H1 (cell line): ENCODE measurements at regions not wholly inside any gene's neighbourhood (a gene's known extent, or its start where the extent isn't known, plus 50 kb on each side); places are given as distances from the start of the nearest gene placed in this dataset.

Experiments used
- CTCF ChIA-PET: fragments of 300-600 bp; sonication (Branson Sonifier 250); formaldehyde crosslinking; loops from one replicate; lab custom pipeline; 2021; ENCODE audit not compliant: partially characterized antibody; lab: Charles Lee
- POLR2A ChIA-PET: fragments of 300-600 bp; sonication (Branson Sonifier 250); formaldehyde crosslinking; loops from one replicate; lab custom pipeline; 2021; ENCODE audit warnings: inconsistent platforms; ENCODE audit not compliant: partially characterized antibody; lab: Charles Lee
- DNase-seq, 2 experiments: peaks; one replicate each; pipeline versions ENCODE4 v3.0.0 to v3.0.0-alpha.2; 2010 to 2022; ENCODE audit warnings: low spot score in 2 of 2, low read depth in 1 of 2, mixed read lengths in 1 of 2
- FAIRE-seq: peaks from 2 replicates; lab custom pipeline; 2011; peaks lifted over from hg19 to GRCh38; lab: Jason Lieb, UNC
- H2AFZ ChIP-seq: 2 replicates; pipeline ENCODE4 v1.8.1; 2012; ENCODE audit warnings: low read length, inconsistent platforms
- H2AK5ac ChIP-seq: 2 replicates; pipeline ENCODE4 v1.6.1; 2013; ENCODE audit warnings: low read depth, low read length
- H2BK120ac ChIP-seq: replicated peaks from 2 replicates; pipeline ENCODE3; 2013; ENCODE audit warnings: low read depth, low read length, inconsistent platforms
- H2BK12ac ChIP-seq: 2 replicates; pipeline ENCODE4 v1.6.1; 2013; ENCODE audit warnings: low read depth, low read length
- H2BK15ac ChIP-seq: 2 replicates; pipeline ENCODE4 v1.6.1; 2013; ENCODE audit warnings: low read length
- H2BK20ac ChIP-seq: 2 replicates; pipeline ENCODE4 v1.6.1; 2013; ENCODE audit warnings: low read length
- H2BK5ac ChIP-seq: 2 replicates; pipeline ENCODE4 v1.6.1; 2013; ENCODE audit warnings: low read depth, low read length
- H3K14ac ChIP-seq: 2 replicates; pipeline ENCODE4 v1.6.1; 2013; ENCODE audit warnings: inconsistent platforms; ENCODE audit not compliant: insufficient read length
- H3K18ac ChIP-seq: 2 replicates; pipeline ENCODE4 v1.6.1; 2013; ENCODE audit warnings: low read length; ENCODE audit errors: extremely low read depth
- H3K23ac ChIP-seq: 2 replicates; pipeline ENCODE4 v1.6.1; 2013; ENCODE audit warnings: inconsistent platforms; ENCODE audit not compliant: insufficient read length
- H3K23me2 ChIP-seq: 2 replicates; pipeline ENCODE4 v1.6.1; 2013; ENCODE audit warnings: low read depth, low read length
- H3K27ac ChIP-seq: 2 replicates; pipeline ENCODE4 v1.6.1; 2011; ENCODE audit warnings: low read depth, low read length, inconsistent platforms
- H3K27me3 ChIP-seq, 4 experiments: replicated peaks in 1 of 4; 1 replicate in 1 of 4; 2 replicates in 3 of 4; pipeline versions ENCODE4 v1.6.1 to v1.8.1; 2011 to 2013; ENCODE audit warnings: low read length in 3 of 4, mild to moderate bottlenecking in 3 of 4, inconsistent platforms in 2 of 4, mixed read lengths in 2 of 4, moderate library complexity in 1 of 4; ENCODE audit not compliant: control insufficient read depth in 3 of 4, insufficient read depth in 3 of 4; ENCODE audit errors: extremely low read depth in 1 of 4
- H3K36me3 ChIP-seq, 4 experiments: 2 replicates each; pipeline versions ENCODE4 v1.6.1 to v1.8.1; 2011 to 2013; ENCODE audit warnings: mild to moderate bottlenecking in 4 of 4, low read length in 3 of 4, moderate library complexity in 2 of 4, control low read depth in 1 of 4, inconsistent platforms in 1 of 4; ENCODE audit not compliant: insufficient read depth in 4 of 4, control insufficient read depth in 2 of 4
- H3K4ac ChIP-seq: replicated peaks from 2 replicates; pipeline ENCODE3; 2013; ENCODE audit warnings: low read length, low read depth, mixed read lengths, inconsistent platforms; ENCODE audit not compliant: insufficient read length
- H3K4me1 ChIP-seq, 4 experiments: replicated peaks in 1 of 4; 1 replicate in 1 of 4; 2 replicates in 3 of 4; pipeline versions ENCODE4 v1.6.1 to v1.8.1; 2011 to 2013; ENCODE audit warnings: low read length in 3 of 4, inconsistent platforms in 2 of 4, mixed read lengths in 1 of 4; ENCODE audit not compliant: insufficient read depth in 4 of 4, control insufficient read depth in 3 of 4
- H3K4me2 ChIP-seq, 2 experiments: 2 replicates each; pipeline versions ENCODE4 v1.6.1 to v1.8.1; 2011 to 2013; ENCODE audit warnings: low read depth in 2 of 2, low read length in 2 of 2, control low read depth in 1 of 2, inconsistent platforms in 1 of 2, mild to moderate bottlenecking in 1 of 2; ENCODE audit not compliant: insufficient read depth in 1 of 2
- H3K4me3 ChIP-seq, 4 experiments: fragments of 200-600, 300-600 bp in 1 of 4; sonication (generic), shearing (Covaris generic), sonication (Bioruptor Twin) in 1 of 4; 2 replicates each; pipeline versions ENCODE4 v1.5.1 to v1.8.1; 2011 to 2016; ENCODE audit warnings: low read length in 4 of 4, low read depth in 3 of 4, control low read depth in 2 of 4, inconsistent platforms in 2 of 4, mild to moderate bottlenecking in 2 of 4, mixed read lengths in 1 of 4, moderate library complexity in 1 of 4; ENCODE audit not compliant: insufficient read depth in 2 of 4; ENCODE audit errors: extremely low read depth in 1 of 4
- H3K56ac ChIP-seq: replicated peaks from 2 replicates; pipeline ENCODE3; 2013; ENCODE audit warnings: low read depth, mild to moderate bottlenecking, mixed read lengths, low read length, inconsistent platforms; ENCODE audit not compliant: insufficient read length
- H3K79me1 ChIP-seq: 2 replicates; pipeline ENCODE4 v1.6.1; 2013; ENCODE audit warnings: low read depth, low read length, control low read depth
- H3K79me2 ChIP-seq, 2 experiments: 2 replicates each; pipeline versions ENCODE4 v1.6.1 to v1.8.1; 2012 to 2013; ENCODE audit warnings: low read length in 2 of 2, mild to moderate bottlenecking in 2 of 2, inconsistent platforms in 1 of 2; ENCODE audit not compliant: insufficient read depth in 2 of 2, control insufficient read depth in 1 of 2
- H3K9ac ChIP-seq, 4 experiments: replicated peaks in 1 of 4; 1 replicate in 1 of 4; 2 replicates in 3 of 4; pipeline versions ENCODE4 v1.6.1 to v1.8.1; 2011 to 2013; ENCODE audit warnings: low read depth in 3 of 4, low read length in 3 of 4, control low read depth in 2 of 4, mild to moderate bottlenecking in 2 of 4, moderate library complexity in 2 of 4, inconsistent platforms in 1 of 4; ENCODE audit errors: extremely low read depth in 1 of 4
- H3K9me3 ChIP-seq, 2 experiments: 2 replicates each; pipeline versions ENCODE4 v1.6.1 to v1.8.1; 2012 to 2013; ENCODE audit warnings: mild to moderate bottlenecking in 2 of 2, moderate library complexity in 2 of 2, control low read depth in 1 of 2, inconsistent platforms in 1 of 2, low read depth in 1 of 2, low read length in 1 of 2, mixed read lengths in 1 of 2; ENCODE audit not compliant: insufficient read depth in 2 of 2
- H4K20me1 ChIP-seq, 2 experiments: replicated peaks in 1 of 2; 2 replicates each; pipeline versions ENCODE3 to v1.8.1; 2011 to 2013; ENCODE audit warnings: inconsistent platforms in 2 of 2, low read length in 2 of 2, mild to moderate bottlenecking in 1 of 2; ENCODE audit not compliant: insufficient read depth in 2 of 2, control insufficient read depth in 1 of 2
- H4K5ac ChIP-seq: 2 replicates; pipeline ENCODE4 v1.6.1; 2013; ENCODE audit warnings: low read length, low read depth, mixed read lengths, inconsistent platforms; ENCODE audit not compliant: insufficient read length
- H4K8ac ChIP-seq: 2 replicates; pipeline ENCODE4 v1.8.0; 2013; ENCODE audit warnings: mild to moderate bottlenecking, moderate library complexity, low read length, inconsistent platforms; ENCODE audit not compliant: insufficient read depth; ENCODE audit errors: extremely low read depth
- H4K91ac ChIP-seq: replicated peaks from 2 replicates; pipeline ENCODE3; 2013; ENCODE audit warnings: low read length, mixed read lengths, inconsistent platforms; ENCODE audit not compliant: insufficient read length
- ATF3 ChIP-seq: IDR thresholded peaks from 2 replicates; pipeline ENCODE4 v1.6.1; 2011; ENCODE audit warnings: low read depth, mild to moderate bottlenecking, low read length; ENCODE audit not compliant: insufficient read depth
- BACH1 ChIP-seq: IDR thresholded peaks from 2 replicates; pipeline ENCODE4 v1.6.1; 2012; ENCODE audit warnings: low read length, improper control_type of control experiment
- BCL11A ChIP-seq, 2 experiments: IDR thresholded peaks; one replicate each; pipeline ENCODE4 v1.6.1; 2011; ENCODE audit warnings: low read depth in 2 of 2, low read length in 2 of 2, mild to moderate bottlenecking in 2 of 2
- BRCA1 ChIP-seq: IDR thresholded peaks from 2 replicates; pipeline ENCODE4 v1.6.1; 2012; ENCODE audit warnings: low read depth, low read length, improper control_type of control experiment
- GTF2F1 ChIP-seq: IDR thresholded peaks from 2 replicates; pipeline ENCODE4 v1.6.1; 2012; ENCODE audit warnings: low read depth, low read length, improper control_type of control experiment, borderline replicate concordance
- JUND ChIP-seq: IDR thresholded peaks from 2 replicates; pipeline ENCODE4 v1.6.1; 2011; ENCODE audit warnings: mild to moderate bottlenecking, improper control_type of control experiment, low read length
- MAX ChIP-seq: IDR thresholded peaks from 2 replicates; pipeline ENCODE4 v1.6.1; 2012; ENCODE audit warnings: inconsistent platforms
- POLR2A ChIP-seq, 2 experiments: IDR thresholded peaks; 1 replicate in 1 of 2; 2 replicates in 1 of 2; pipeline ENCODE4 v1.6.1; 2011; ENCODE audit warnings: low read depth in 2 of 2, low read length in 2 of 2, mild to moderate bottlenecking in 2 of 2; ENCODE audit errors: control extremely low read depth in 1 of 2
- SP2 ChIP-seq: IDR thresholded peaks from 2 replicates; pipeline ENCODE4 v1.6.1; 2012; ENCODE audit warnings: mild to moderate bottlenecking, low read length, inconsistent platforms
- TAF1 ChIP-seq: IDR thresholded peaks from 2 replicates; pipeline ENCODE4 v1.6.1; 2011; ENCODE audit warnings: mild to moderate bottlenecking, low read depth, low read length
- TEAD4 ChIP-seq: IDR thresholded peaks from 2 replicates; pipeline ENCODE4 v1.6.1; 2012; ENCODE audit warnings: low read depth, low read length, inconsistent platforms, mixed read lengths
- USF2 ChIP-seq: IDR thresholded peaks from 2 replicates; pipeline ENCODE4 v1.6.1; 2011; ENCODE audit warnings: low read length, improper control_type of control experiment
- WGBS, 2 experiments: shearing (Covaris generic) in 1 of 2; methylation state at CpG; one replicate each; pipeline versions ENCODE4 v1.1.6 to v1.1.7; 2013 to 2015; ENCODE audit warnings: low lambda C conversion rate in 2 of 2, mixed read lengths in 2 of 2, inconsistent platforms in 1 of 2, low coverage in 1 of 2, missing lambda C conversion rate in 1 of 2; ENCODE audit not compliant: insufficient replicate concordance in 2 of 2, insufficient coverage in 1 of 2, insufficient read length in 1 of 2; ENCODE audit errors: extremely low coverage in 1 of 2, missing lambda C conversion rate in 1 of 2; 5-methylcytosine and 5-hydroxymethylcytosine counted together

GRCh38 chr5:164449460-164449859 is 944.0 kb downstream of the MAT2B start:
- Histone ChIP-seq H3K79me1 (no peaks in the 10 kb centered on the region), H3K27me3 (no peaks in the 10 kb centered on the region), H4K20me1 (no peaks in the 10 kb centered on the region), H3K18ac (no peak overlapping the region), H3K4me2 (no peak overlapping the region), H3K4me3 (no peak overlapping the region), H3K9me3 (no peaks in the 10 kb centered on the region), H3K79me2 (no peaks in the 10 kb centered on the region), H2AFZ (no peak overlapping the region), H3K23me2 (no peaks in the 10 kb centered on the region), H4K5ac (no peak overlapping the region), H2BK15ac (no peak overlapping the region), H3K4me1 (no peaks in the 10 kb centered on the region), H2BK12ac (no peak overlapping the region), H3K23ac (no peak overlapping the region), H3K56ac (no peak overlapping the region), H2BK20ac (no peak overlapping the region), H2BK120ac (no peak overlapping the region), H3K9ac (no peak overlapping the region), H3K36me3 (no peaks in the 10 kb centered on the region), H3K14ac (no peak overlapping the region), H3K4ac (no peak overlapping the region), H4K91ac (no peak overlapping the region), H4K8ac (no peak overlapping the region), H2BK5ac (no peak overlapping the region), H3K27ac (no peak overlapping the region), H2AK5ac (no peak overlapping the region)
- TF ChIP-seq USF2: no peak
- no peak for TF ChIP-seq TEAD4
- no peak for TF ChIP-seq BACH1
- TF ChIP-seq BCL11A (IDR thresholded peaks at IDR 0.05; ENCODE audit: low read depth in 2 of 2, low read length in 2 of 2): no peak
- TF ChIP-seq JUND: no peak
- no peak for TF ChIP-seq ATF3
- no peak for TF ChIP-seq SP2
- TF ChIP-seq MAX: no peak
- no peak for TF ChIP-seq TAF1
- no peak for TF ChIP-seq GTF2F1
- TF ChIP-seq POLR2A (IDR thresholded peaks at IDR 0.05; ENCODE audit: control extremely low read depth in 1 of 2, low read depth in 2 of 2, low read length in 2 of 2): no peak
- no peak for TF ChIP-seq BRCA1
- FAIRE-seq: no peak
- DNase-seq: no peak
- 96% methylated on average over 1 of the region's 1 CpG; no CpG with 5 or more reads in 1 of the 2 experiments for WGBS, 2 experiments
- CTCF ChIA-PET: no interaction called here
- POLR2A ChIA-PET: no interaction called here
